ENCODE measurements at regions not wholly inside any gene's neighbourhood (a gene's known extent, or its start where the extent isn't known, plus 50 kb on each side); places are given as distances from the start of the nearest gene placed in this dataset.

DNA sequence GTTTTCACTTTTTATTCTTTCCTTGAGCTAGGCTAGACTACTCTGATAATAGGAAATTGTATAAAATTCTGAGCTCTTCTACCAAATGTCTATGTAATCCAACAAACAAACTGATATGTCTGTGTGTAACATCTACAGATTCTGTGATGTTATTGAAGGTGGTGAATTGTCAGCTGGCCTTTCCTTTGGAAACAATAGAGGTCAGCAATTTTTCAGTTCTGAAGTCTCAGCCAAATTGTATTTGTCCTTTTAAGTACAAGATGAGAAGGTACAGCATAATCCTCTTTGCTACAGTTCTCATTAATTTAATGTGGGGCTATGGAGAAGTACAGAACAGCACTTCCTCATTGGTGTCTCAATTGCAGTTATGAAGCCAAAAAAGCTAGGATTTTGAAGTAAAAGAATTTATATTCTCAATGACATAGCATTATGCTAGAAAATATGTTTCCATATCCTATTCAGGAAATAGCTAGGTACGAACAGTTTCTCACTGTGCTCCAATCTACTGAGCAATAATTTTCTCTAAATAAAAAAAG lies 198.0 kb downstream of the HINT1 start:
- H3K9me3 ChIP-seq (ENCODE audit: control insufficient read depth, low read length), result no peaks in the 10 kb centered on the region
- no peaks in the 10 kb centered on the region for H3K36me3 ChIP-seq (ENCODE audit: control insufficient read depth, insufficient read depth, low read length)
- H3K9ac ChIP-seq (ENCODE audit: low read length), result no peak overlapping the region
- H3K4me1 ChIP-seq (ENCODE audit: control insufficient read depth, insufficient read depth, low read length), result no peaks in the 10 kb centered on the region
- H3K4me3 ChIP-seq (ENCODE audit: low read length), result no peak overlapping the region
- no peaks in the 10 kb centered on the region for H3K27me3 ChIP-seq (ENCODE audit: control insufficient read depth, insufficient read depth, low read length)

GRCh38 chr5:130965920-130966319 lies 199.1 kb downstream of the HINT1 start:
- H3K27me3 ChIP-seq (ENCODE audit: control insufficient read depth, insufficient read depth, low read length), result no peaks in the 10 kb centered on the region
- H3K4me3 ChIP-seq (ENCODE audit: low read length), result no peak overlapping the region
- no peaks in the 10 kb centered on the region for H3K9me3 ChIP-seq (ENCODE audit: control insufficient read depth, low read length)
- H3K9ac ChIP-seq (ENCODE audit: low read length), result no peak overlapping the region
- H3K36me3 ChIP-seq (ENCODE audit: control insufficient read depth, insufficient read depth, low read length), result no peaks in the 10 kb centered on the region
- no peaks in the 10 kb centered on the region for H3K4me1 ChIP-seq (ENCODE audit: control insufficient read depth, insufficient read depth, low read length)

DNA sequence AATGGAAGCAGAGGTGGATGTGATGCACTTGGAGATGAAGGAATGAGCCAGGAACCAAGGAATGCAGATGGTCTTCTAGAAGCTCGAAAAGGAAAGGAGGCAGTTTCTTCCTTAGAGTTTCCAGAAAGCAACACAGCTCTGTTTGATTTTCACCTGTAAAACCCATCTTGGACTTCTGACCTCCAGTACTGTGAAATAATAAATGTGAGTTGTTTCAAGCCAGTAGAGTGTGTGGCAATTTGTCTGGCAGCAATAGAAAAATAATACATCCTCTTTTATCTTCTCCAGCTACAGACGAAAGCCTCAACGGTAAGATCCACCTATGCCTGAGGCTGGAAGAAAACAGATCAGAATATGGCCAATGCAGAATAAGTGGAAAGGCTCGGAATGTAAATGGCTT lies 199.7 kb downstream of the HINT1 start:
- H3K4me3 ChIP-seq (ENCODE audit: low read length), result no peak overlapping the region
- no peaks in the 10 kb centered on the region for H3K9me3 ChIP-seq (ENCODE audit: control insufficient read depth, low read length)
- H3K4me1 ChIP-seq (ENCODE audit: control insufficient read depth, insufficient read depth, low read length), result no peaks in the 10 kb centered on the region
- no peaks in the 10 kb centered on the region for H3K36me3 ChIP-seq (ENCODE audit: control insufficient read depth, insufficient read depth, low read length)
- no peaks in the 10 kb centered on the region for H3K27me3 ChIP-seq (ENCODE audit: control insufficient read depth, insufficient read depth, low read length)
- H3K9ac ChIP-seq (ENCODE audit: low read length), result no peak overlapping the region

- no peaks in the 10 kb centered on the region for H3K27me3 ChIP-seq (ENCODE audit: control insufficient read depth, insufficient read depth, low read length)
- H3K4me1 ChIP-seq (ENCODE audit: control insufficient read depth, insufficient read depth, low read length), result no peaks in the 10 kb centered on the region
- H3K9ac ChIP-seq (ENCODE audit: low read length), result no peak overlapping the region
- no peaks in the 10 kb centered on the region for H3K36me3 ChIP-seq (ENCODE audit: control insufficient read depth, insufficient read depth, low read length)
- no peak overlapping the region for H3K4me3 ChIP-seq (ENCODE audit: low read length)
- no peaks in the 10 kb centered on the region for H3K9me3 ChIP-seq (ENCODE audit: control insufficient read depth, low read length)
These were observed 200.5 kb downstream of the HINT1 start for GRCh38 chr5:130964231-130965202.

DNA sequence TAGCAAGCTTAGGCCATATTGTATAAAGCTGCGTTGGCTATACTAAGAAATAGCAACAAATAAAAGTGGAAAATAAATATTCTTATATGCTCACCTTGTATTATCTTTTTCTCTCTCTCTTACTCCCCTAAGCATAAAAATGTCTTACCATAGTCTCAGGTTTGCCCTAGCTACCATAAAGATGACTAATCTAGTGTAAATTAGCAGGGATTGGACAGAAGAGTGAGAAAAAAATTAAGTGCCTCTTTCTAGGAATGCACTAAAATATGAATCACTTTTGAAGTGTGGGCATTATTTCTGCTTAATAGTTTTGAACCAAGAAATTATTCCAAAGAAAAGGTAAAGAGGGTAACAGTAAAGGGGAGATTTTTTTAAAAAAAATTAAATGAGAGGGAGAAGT lies 201.3 kb downstream of the HINT1 start:
- Histone ChIP-seq H3K4me1 (ENCODE audit: control insufficient read depth, insufficient read depth, low read length) (no peaks in the 10 kb centered on the region), H3K4me3 (ENCODE audit: low read length) (no peak overlapping the region), H3K36me3 (ENCODE audit: control insufficient read depth, insufficient read depth, low read length) (no peaks in the 10 kb centered on the region), H3K9me3 (ENCODE audit: control insufficient read depth, low read length) (no peaks in the 10 kb centered on the region), H3K27me3 (ENCODE audit: control insufficient read depth, insufficient read depth, low read length) (no peaks in the 10 kb centered on the region), H3K9ac (ENCODE audit: low read length) (no peak overlapping the region)

- no peaks in the 10 kb centered on the region for H3K4me1 ChIP-seq (ENCODE audit: control insufficient read depth, insufficient read depth, low read length)
- no peaks in the 10 kb centered on the region for H3K27me3 ChIP-seq (ENCODE audit: control insufficient read depth, insufficient read depth, low read length)
- H3K9me3 ChIP-seq (ENCODE audit: control insufficient read depth, low read length), result no peaks in the 10 kb centered on the region
- no peak overlapping the region for H3K4me3 ChIP-seq (ENCODE audit: low read length)
- no peak overlapping the region for H3K9ac ChIP-seq (ENCODE audit: low read length)
- H3K36me3 ChIP-seq (ENCODE audit: control insufficient read depth, insufficient read depth, low read length), result no peaks in the 10 kb centered on the region
These were observed 207.9 kb downstream of the HINT1 start for GRCh38 chr5:130957151-130957550.

- H3K4me3 ChIP-seq (ENCODE audit: low read length), result no peak overlapping the region
- no peaks in the 10 kb centered on the region for H3K27me3 ChIP-seq (ENCODE audit: control insufficient read depth, insufficient read depth, low read length)
- H3K36me3 ChIP-seq (ENCODE audit: control insufficient read depth, insufficient read depth, low read length), result no peaks in the 10 kb centered on the region
- no peaks in the 10 kb centered on the region for H3K4me1 ChIP-seq (ENCODE audit: control insufficient read depth, insufficient read depth, low read length)
- H3K9ac ChIP-seq (ENCODE audit: low read length), result no peak overlapping the region
- H3K9me3 ChIP-seq (ENCODE audit: control insufficient read depth, low read length), result no peaks in the 10 kb centered on the region
These were observed 210.0 kb downstream of the HINT1 start for GRCh38 chr5:130955041-130955440.

DNA sequence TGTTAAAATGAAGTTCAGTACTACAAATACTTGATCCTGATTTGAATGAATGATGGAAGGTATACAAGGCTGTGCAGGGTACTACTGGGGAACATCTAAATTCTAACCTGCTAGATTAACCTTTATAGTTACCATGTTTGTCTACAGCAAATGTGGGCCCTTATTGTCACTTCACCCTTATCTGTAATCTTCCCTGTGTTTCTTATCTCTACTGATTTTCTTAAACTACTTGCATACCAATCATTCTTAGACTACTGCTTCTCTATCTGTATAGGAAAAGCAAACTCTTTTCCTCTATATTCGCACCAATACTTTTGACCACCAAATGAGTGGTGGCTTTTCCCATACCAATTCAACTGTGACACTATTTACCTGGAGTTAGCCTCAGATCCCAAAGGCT lies 210.7 kb downstream of the HINT1 start:
- Histone ChIP-seq H3K9me3 (ENCODE audit: control insufficient read depth, low read length) (no peaks in the 10 kb centered on the region), H3K4me3 (ENCODE audit: low read length) (no peak overlapping the region), H3K4me1 (ENCODE audit: control insufficient read depth, insufficient read depth, low read length) (no peaks in the 10 kb centered on the region), H3K27me3 (ENCODE audit: control insufficient read depth, insufficient read depth, low read length) (no peaks in the 10 kb centered on the region), H3K36me3 (ENCODE audit: control insufficient read depth, insufficient read depth, low read length) (no peaks in the 10 kb centered on the region), H3K9ac (ENCODE audit: low read length) (no peak overlapping the region)

GRCh38 chr5:130939059-130939458 lies 226.0 kb downstream of the HINT1 start:
- H3K4me1 ChIP-seq (ENCODE audit: control insufficient read depth, insufficient read depth, low read length), result no peaks in the 10 kb centered on the region
- H3K4me3 ChIP-seq (ENCODE audit: low read length), result no peak overlapping the region
- no peaks in the 10 kb centered on the region for H3K36me3 ChIP-seq (ENCODE audit: control insufficient read depth, insufficient read depth, low read length)
- H3K9ac ChIP-seq (ENCODE audit: low read length), result no peak overlapping the region
- no peaks in the 10 kb centered on the region for H3K27me3 ChIP-seq (ENCODE audit: control insufficient read depth, insufficient read depth, low read length)
- H3K9me3 ChIP-seq (ENCODE audit: control insufficient read depth, low read length), result no peaks in the 10 kb centered on the region

DNA sequence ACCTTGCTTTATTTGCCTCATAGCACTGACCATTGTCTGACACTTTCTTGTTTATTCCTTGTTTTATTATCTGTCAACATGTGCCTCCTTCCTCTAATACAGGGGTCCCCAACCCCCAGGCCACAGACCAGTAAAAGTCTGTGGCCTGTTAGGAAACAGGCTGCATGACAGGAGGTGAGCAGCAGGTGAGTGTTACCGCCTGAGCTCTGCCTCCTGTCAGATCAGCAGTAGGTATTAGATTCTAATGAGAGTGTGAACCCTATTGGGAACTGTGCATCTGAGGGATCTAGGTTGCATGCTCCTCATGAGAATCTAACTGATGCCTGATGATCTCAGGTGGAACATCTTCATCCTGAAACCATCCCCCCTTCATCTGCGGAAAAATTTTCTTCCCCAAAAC lies 228.0 kb downstream of the HINT1 start:
- H3K4me1 ChIP-seq (ENCODE audit: control insufficient read depth, insufficient read depth, low read length), result no peaks in the 10 kb centered on the region
- H3K4me3 ChIP-seq (ENCODE audit: low read length), result no peak overlapping the region
- H3K36me3 ChIP-seq (ENCODE audit: control insufficient read depth, insufficient read depth, low read length), result no peaks in the 10 kb centered on the region

GRCh38 chr5:130923543-130924124 lies 241.4 kb downstream of the HINT1 start:
- Histone ChIP-seq H3K9me3 (ENCODE audit: control insufficient read depth, low read length) (no peaks in the 10 kb centered on the region), H3K4me3 (ENCODE audit: low read length) (no peak overlapping the region), H3K36me3 (ENCODE audit: control insufficient read depth, insufficient read depth, low read length) (no peaks in the 10 kb centered on the region), H3K4me1 (ENCODE audit: control insufficient read depth, insufficient read depth, low read length) (no peaks in the 10 kb centered on the region), H3K27me3 (ENCODE audit: control insufficient read depth, insufficient read depth, low read length) (no peaks in the 10 kb centered on the region), H3K9ac (ENCODE audit: low read length) (no peak overlapping the region)

More for the DNA sequence above, 228.0 kb downstream of the HINT1 start:
- Histone ChIP-seq H3K9ac (ENCODE audit: low read length) (no peak overlapping the region), H3K27me3 (ENCODE audit: control insufficient read depth, insufficient read depth, low read length) (no peaks in the 10 kb centered on the region), H3K9me3 (ENCODE audit: control insufficient read depth, low read length) (no peaks in the 10 kb centered on the region)

DNA sequence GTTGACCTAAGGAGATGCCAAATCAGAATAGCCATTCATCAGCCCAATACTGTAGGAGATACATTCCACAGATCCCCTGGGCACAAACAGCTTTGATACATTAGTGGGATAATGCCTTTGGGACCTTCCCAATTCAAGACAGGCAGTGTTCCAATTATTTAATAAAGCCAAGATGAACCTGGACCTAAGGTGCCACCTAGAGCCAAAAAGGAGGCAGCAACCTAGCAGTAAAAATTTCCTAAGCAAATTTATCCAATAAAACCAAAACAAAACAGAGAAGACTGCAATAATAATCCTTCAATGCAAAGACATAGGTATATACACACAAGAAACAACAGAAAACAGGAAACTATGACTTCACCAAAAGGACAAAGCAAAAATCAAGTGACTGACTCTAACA lies 253.0 kb downstream of the HINT1 start:
- Histone ChIP-seq H3K4me3 (ENCODE audit: low read length) (no peak overlapping the region), H3K4me1 (ENCODE audit: control insufficient read depth, insufficient read depth, low read length) (no peaks in the 10 kb centered on the region), H3K9ac (ENCODE audit: low read length) (no peak overlapping the region), H3K9me3 (ENCODE audit: control insufficient read depth, low read length) (no peaks in the 10 kb centered on the region), H3K36me3 (ENCODE audit: control insufficient read depth, insufficient read depth, low read length) (no peaks in the 10 kb centered on the region), H3K27me3 (ENCODE audit: control insufficient read depth, insufficient read depth, low read length) (no peaks in the 10 kb centered on the region)

Data from mucosa of stomach (tissue), 1 donor.